CD4-positive, alpha-beta T cell (primary cell): ENCODE measurements at regions not wholly inside any gene's neighbourhood (a gene's known extent, or its start where the extent isn't known, plus 50 kb on each side); places are given as distances from the start of the nearest gene placed in this dataset.

ENCODE experiments used
- ATAC-seq: fragments of 200-7000 bp; cut with Tn5 transposase; one replicate; pipeline ENCODE4 v1.10.0; 2022; ENCODE audit warnings: mild to moderate bottlenecking; ENCODE audit not compliant: poor library complexity
- CTCF ChIA-PET: fragments of 350-600 bp; sonication (Branson Sonifier 250); formaldehyde crosslinking; loops from one replicate; lab custom pipeline; 2021; ENCODE audit warnings: antibody characterized with exemption, inconsistent platforms; lab: Charles Lee
- POLR2A ChIA-PET: fragments of 350-600 bp; sonication (Branson Sonifier 250); formaldehyde crosslinking; loops from one replicate; lab custom pipeline; 2021; ENCODE audit warnings: antibody characterized with exemption, inconsistent platforms; lab: Charles Lee
- DNase-seq, 14 experiments: peaks; one replicate each; pipeline ENCODE4 v3.0.0-alpha.2; 2013 to 2020; ENCODE audit warnings: mixed read lengths in 2 of 14
- H3K27ac ChIP-seq, 2 donors: one replicate each; pipeline versions ENCODE4 v1.5.1 to v1.7.0; 2013; ENCODE audit warnings: low read length in 2 of 2, low read depth in 1 of 2, mild to moderate bottlenecking in 1 of 2
- H3K27me3 ChIP-seq, 2 experiments: 1 replicate in 1 of 2; 2 replicates in 1 of 2; pipeline versions ENCODE4 v1.6.1 to v1.7.0; 2013; ENCODE audit warnings: low read length in 2 of 2, control low read depth in 1 of 2, mild to moderate bottlenecking in 1 of 2, moderate library complexity in 1 of 2; ENCODE audit not compliant: insufficient read depth in 2 of 2, control insufficient read depth in 1 of 2
- H3K36me3 ChIP-seq: one replicate; pipeline ENCODE4 v1.6.1; 2013; ENCODE audit warnings: low read length, control low read depth; ENCODE audit not compliant: insufficient read depth
- H3K4me1 ChIP-seq: one replicate; pipeline ENCODE4 v1.6.1; 2013; ENCODE audit warnings: low read length, control low read depth; ENCODE audit not compliant: insufficient read depth
- H3K4me3 ChIP-seq: one replicate; pipeline ENCODE4 v1.5.1; 2013; ENCODE audit warnings: mild to moderate bottlenecking, low read length, moderate library complexity
- H3K9me3 ChIP-seq, 2 experiments: 1 replicate in 1 of 2; 2 replicates in 1 of 2; pipeline versions ENCODE4 v1.6.1 to v1.7.0; 2013; ENCODE audit warnings: low read length in 2 of 2, mild to moderate bottlenecking in 2 of 2, control low read depth in 1 of 2, moderate library complexity in 1 of 2; ENCODE audit not compliant: control insufficient read depth in 1 of 2, insufficient read depth in 1 of 2
- H3K27ac Mint-ChIP-seq: one replicate; pipeline ENCODE4 v1.8.0; 2020; ENCODE audit warnings: mixed read lengths
- H3K27me3 Mint-ChIP-seq: one replicate; pipeline ENCODE4 v1.8.0; 2021; ENCODE audit warnings: mixed read lengths
- H3K36me3 Mint-ChIP-seq: one replicate; pipeline ENCODE4 v1.8.0; 2021; ENCODE audit warnings: low read depth, mixed read lengths
- H3K4me1 Mint-ChIP-seq: one replicate; pipeline ENCODE4 v1.8.0; 2021; ENCODE audit warnings: low read depth, mixed read lengths
- H3K4me3 Mint-ChIP-seq: one replicate; pipeline ENCODE4 v1.8.0; 2020; ENCODE audit warnings: mild to moderate bottlenecking, mixed read lengths
- H3K9me3 Mint-ChIP-seq: one replicate; pipeline ENCODE4 v1.8.0; 2020; ENCODE audit warnings: mixed read lengths
- intact Hi-C, 2 experiments: fragments of 100-400 bp; cut with DNase I in 1 of 2; cut with micrococcal nuclease in 1 of 2; formaldehyde crosslinking; loops; one replicate each; pipeline versions ENCODE4 v1.15.1 to v1.9.0; 2023 to 2025; cut with DNase I, micrococcal nuclease
- TF ChIP-seq, protein P1 (sequence below): fragments of 200-600 bp; IDR thresholded peaks from one replicate; pipeline ENCODE4 v1.8.0; 2022; ENCODE audit warnings: antibody characterized with exemption, mild to moderate bottlenecking

DNA sequence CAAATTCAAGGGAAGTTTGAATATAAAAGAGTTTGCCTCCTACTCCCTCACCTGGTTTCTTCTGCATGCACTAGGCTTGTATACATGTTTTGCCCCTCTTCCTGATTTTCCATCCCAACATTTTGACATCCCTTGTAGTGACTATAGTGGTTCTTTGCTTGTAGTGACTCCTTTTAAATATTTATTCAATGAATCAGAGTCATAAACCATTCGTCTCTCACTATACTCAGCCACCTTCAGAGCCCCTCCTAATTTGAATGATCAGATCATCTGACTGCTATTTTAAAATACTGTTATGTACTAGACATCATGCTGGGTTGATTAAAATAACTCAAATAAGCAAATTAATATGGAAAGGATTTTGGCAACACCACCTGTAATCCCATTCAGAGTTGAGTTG lies 492.1 kb upstream of the PIK3C3 start:
- POLR2A ChIA-PET, result no interaction called here
- Mint-ChIP-seq H3K9me3 (no peaks in the 10 kb centered on the region), H3K36me3 (no peaks in the 10 kb centered on the region), H3K4me3 (no peak overlapping the region), H3K27me3 (no peaks in the 10 kb centered on the region), H3K27ac (no peak overlapping the region), H3K4me1 (no peaks in the 10 kb centered on the region)
- TF ChIP-seq, protein P1, sequence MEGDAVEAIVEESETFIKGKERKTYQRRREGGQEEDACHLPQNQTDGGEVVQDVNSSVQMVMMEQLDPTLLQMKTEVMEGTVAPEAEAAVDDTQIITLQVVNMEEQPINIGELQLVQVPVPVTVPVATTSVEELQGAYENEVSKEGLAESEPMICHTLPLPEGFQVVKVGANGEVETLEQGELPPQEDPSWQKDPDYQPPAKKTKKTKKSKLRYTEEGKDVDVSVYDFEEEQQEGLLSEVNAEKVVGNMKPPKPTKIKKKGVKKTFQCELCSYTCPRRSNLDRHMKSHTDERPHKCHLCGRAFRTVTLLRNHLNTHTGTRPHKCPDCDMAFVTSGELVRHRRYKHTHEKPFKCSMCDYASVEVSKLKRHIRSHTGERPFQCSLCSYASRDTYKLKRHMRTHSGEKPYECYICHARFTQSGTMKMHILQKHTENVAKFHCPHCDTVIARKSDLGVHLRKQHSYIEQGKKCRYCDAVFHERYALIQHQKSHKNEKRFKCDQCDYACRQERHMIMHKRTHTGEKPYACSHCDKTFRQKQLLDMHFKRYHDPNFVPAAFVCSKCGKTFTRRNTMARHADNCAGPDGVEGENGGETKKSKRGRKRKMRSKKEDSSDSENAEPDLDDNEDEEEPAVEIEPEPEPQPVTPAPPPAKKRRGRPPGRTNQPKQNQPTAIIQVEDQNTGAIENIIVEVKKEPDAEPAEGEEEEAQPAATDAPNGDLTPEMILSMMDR, result no peak
- Histone ChIP-seq H3K4me3 (no peak overlapping the region), H3K27me3 (no peaks in the 10 kb centered on the region), H3K4me1 (no peaks in the 10 kb centered on the region), H3K9me3 (peaks cover 0 to 5% of the 10 kb centered on the region in 2 experiments), H3K27ac (no peak overlapping the region), H3K36me3 (no peaks in the 10 kb centered on the region)
- DNase-seq, result no peak
- CTCF ChIA-PET, result no interaction called here
- no peak for ATAC-seq
- intact Hi-C loops, result no loop called here

DNA sequence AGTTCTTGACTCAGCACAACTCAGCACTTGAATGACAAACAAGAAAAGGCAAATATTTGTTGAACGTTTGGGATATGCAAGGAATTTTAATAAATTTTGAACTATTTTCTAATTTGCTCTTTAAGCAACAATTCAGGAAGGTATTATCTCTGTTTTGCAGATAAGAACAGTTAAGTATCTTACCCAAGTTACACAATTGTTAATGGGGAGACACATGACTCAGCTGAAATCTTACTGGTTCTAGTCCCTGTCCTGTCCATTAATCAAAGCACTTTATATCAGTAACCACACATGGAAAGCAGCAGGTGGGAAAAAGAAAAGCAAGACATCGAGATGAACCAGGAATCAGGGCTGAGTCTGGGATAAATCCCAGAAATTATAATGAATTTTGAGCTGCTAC lies 493.9 kb upstream of the PIK3C3 start:
- intact Hi-C loops, result no loop called here
- ChIA-PET CTCF (no interaction called here), POLR2A (no interaction called here)
- H3K4me1 Mint-ChIP-seq, result no peaks in the 10 kb centered on the region
- no peak overlapping the region for H3K4me3 ChIP-seq
- no peaks in the 10 kb centered on the region for H3K4me1 ChIP-seq
- no peaks in the 10 kb centered on the region for H3K36me3 Mint-ChIP-seq
- no peaks in the 10 kb centered on the region for H3K27me3 Mint-ChIP-seq
- H3K36me3 ChIP-seq, result no peaks in the 10 kb centered on the region
- no peak overlapping the region for H3K4me3 Mint-ChIP-seq
- TF ChIP-seq, protein P1, result no peak
- no peaks in the 10 kb centered on the region for H3K9me3 Mint-ChIP-seq
- DNase-seq, result no peak
- no peak overlapping the region for H3K27ac ChIP-seq
- peaks cover 0 to 7% of the 10 kb centered on the region in 2 experiments for H3K9me3 ChIP-seq
- no peaks in the 10 kb centered on the region for H3K27me3 ChIP-seq
- ATAC-seq, result no peak
- no peak overlapping the region for H3K27ac Mint-ChIP-seq

DNA sequence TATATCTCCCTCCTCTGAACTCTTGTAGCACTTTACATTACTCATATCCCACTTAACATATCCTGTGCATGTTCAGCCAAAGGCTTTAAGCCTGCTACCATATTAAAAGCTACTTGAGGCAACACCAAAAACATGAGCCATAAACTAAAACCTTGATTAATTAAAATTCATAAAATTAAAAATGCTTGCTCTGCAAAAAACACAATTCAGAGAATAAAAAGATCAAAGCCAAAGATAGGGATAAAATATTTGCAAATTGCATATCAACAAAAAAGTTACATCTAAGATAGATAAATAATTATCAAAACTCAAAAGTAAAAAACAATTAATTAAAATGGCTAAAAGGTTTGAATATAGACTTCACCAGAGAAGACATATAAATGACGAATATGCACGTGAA lies 495.4 kb upstream of the PIK3C3 start:
- Mint-ChIP-seq H3K36me3 (no peaks in the 10 kb centered on the region), H3K27me3 (no peaks in the 10 kb centered on the region), H3K9me3 (peaks cover 2% of the 10 kb centered on the region), H3K4me1 (no peaks in the 10 kb centered on the region), H3K27ac (no peak overlapping the region), H3K4me3 (no peak overlapping the region)
- H3K27ac ChIP-seq, result no peak overlapping the region
- ChIA-PET CTCF (no interaction called here), POLR2A (no interaction called here)
- TF ChIP-seq, protein P1, result no peak
- H3K4me3 ChIP-seq, result no peak overlapping the region
- H3K27me3 ChIP-seq, result no peaks in the 10 kb centered on the region
- no peaks in the 10 kb centered on the region for H3K4me1 ChIP-seq
- H3K36me3 ChIP-seq, result no peaks in the 10 kb centered on the region
- intact Hi-C loops, result no loop called here
- H3K9me3 ChIP-seq, result peaks cover 0 to 4% of the 10 kb centered on the region in 2 experiments
- ATAC-seq (no peak), DNase-seq (no peak)
